ENCODE measurements at regions not wholly inside any gene's neighbourhood (a gene's known extent, or its start where the extent isn't known, plus 50 kb on each side); places are given as distances from the start of the nearest gene placed in this dataset.
A peak's percentile ranks its signal among the peaks of the same experiment; 100 is the strongest.

- TF ChIP-seq IRF3 (IDR thresholded peaks at IDR 0.05; ENCODE audit: low read depth, low read length): no peak
- TF ChIP-seq NRF1 (IDR thresholded peaks at IDR 0.05; ENCODE audit: low read depth, low read length): no peak
- TF ChIP-seq RXRA (IDR thresholded peaks at IDR 0.05; ENCODE audit: borderline replicate concordance, low read depth): no peak
Measured at GRCh38 chr3:18097989-18098388, 327.1 kb downstream of the SATB1 start (continued).

DNA sequence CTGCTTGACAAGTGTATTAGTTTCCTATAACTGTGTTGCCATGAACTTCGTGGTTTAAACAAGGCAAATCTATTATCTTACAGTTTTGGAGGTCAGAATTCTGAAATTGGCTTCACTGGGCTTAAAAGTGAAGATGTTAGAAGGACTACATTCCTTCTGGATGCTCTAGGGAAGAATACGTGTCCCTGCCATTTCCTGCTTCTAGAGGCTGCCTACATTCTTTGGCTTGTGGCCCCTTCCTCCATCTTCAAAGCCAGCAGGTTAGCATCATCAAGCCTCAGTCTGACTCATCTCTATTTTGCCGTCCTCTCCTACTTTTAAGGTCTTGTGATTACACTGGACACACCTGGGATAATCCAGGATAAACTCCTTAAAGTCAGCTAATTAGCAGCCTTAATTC, 327.7 kb downstream of the SATB1 start:
- no peak for TF ChIP-seq RFX5 (IDR thresholded peaks at IDR 0.05; ENCODE audit: low read length)
- no peak for TF ChIP-seq SIN3A (IDR thresholded peaks at IDR 0.05; ENCODE audit: borderline replicate concordance, low read depth, low read length)
- no peak for TF ChIP-seq RCOR1 (IDR thresholded peaks at IDR 0.05; ENCODE audit: low read length)
- TF ChIP-seq RAD21 (IDR thresholded peaks at IDR 0.05; ENCODE audit: low read length): no peak
- no peak for TF ChIP-seq CHD2 (IDR thresholded peaks at IDR 0.05; ENCODE audit: low read length, partially characterized antibody)
- no peak for TF ChIP-seq POLR2AphosphoS5 (IDR thresholded peaks at IDR 0.05; ENCODE audit: low read depth, low read length)
- TF ChIP-seq EP300 (IDR thresholded peaks at IDR 0.05; ENCODE audit: borderline replicate concordance in 1 of 2, low read depth in 1 of 2, low read length in 1 of 2): no peak
- TF ChIP-seq EZH2phosphoT487 (IDR thresholded peaks at IDR 0.05; ENCODE audit: borderline replicate concordance, low read depth): no peak
- no peak for TF ChIP-seq JUND (IDR thresholded peaks at IDR 0.05)
- TF ChIP-seq, protein P1, sequence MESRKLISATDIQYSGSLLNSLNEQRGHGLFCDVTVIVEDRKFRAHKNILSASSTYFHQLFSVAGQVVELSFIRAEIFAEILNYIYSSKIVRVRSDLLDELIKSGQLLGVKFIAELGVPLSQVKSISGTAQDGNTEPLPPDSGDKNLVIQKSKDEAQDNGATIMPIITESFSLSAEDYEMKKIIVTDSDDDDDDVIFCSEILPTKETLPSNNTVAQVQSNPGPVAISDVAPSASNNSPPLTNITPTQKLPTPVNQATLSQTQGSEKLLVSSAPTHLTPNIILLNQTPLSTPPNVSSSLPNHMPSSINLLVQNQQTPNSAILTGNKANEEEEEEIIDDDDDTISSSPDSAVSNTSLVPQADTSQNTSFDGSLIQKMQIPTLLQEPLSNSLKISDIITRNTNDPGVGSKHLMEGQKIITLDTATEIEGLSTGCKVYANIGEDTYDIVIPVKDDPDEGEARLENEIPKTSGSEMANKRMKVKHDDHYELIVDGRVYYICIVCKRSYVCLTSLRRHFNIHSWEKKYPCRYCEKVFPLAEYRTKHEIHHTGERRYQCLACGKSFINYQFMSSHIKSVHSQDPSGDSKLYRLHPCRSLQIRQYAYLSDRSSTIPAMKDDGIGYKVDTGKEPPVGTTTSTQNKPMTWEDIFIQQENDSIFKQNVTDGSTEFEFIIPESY (IDR thresholded peaks at IDR 0.05; ENCODE audit: borderline replicate concordance, low read depth): no peak
- no peak for TF ChIP-seq PBX3 (IDR thresholded peaks at IDR 0.05)
- TF ChIP-seq GABPA (IDR thresholded peaks at IDR 0.05; ENCODE audit: low read depth): no peak
- TF ChIP-seq FOXJ3 (CRISPR knock-in tag; IDR thresholded peaks at IDR 0.05): no peak
- no peak for TF ChIP-seq NFIC (IDR thresholded peaks at IDR 0.05; ENCODE audit: borderline replicate concordance)
- TF ChIP-seq, protein P2, sequence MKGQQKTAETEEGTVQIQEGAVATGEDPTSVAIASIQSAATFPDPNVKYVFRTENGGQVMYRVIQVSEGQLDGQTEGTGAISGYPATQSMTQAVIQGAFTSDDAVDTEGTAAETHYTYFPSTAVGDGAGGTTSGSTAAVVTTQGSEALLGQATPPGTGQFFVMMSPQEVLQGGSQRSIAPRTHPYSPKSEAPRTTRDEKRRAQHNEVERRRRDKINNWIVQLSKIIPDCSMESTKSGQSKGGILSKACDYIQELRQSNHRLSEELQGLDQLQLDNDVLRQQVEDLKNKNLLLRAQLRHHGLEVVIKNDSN (IDR thresholded peaks at IDR 0.05; ENCODE audit: borderline replicate concordance, low read depth): no peak
- H3K4me2 ChIP-seq: no peak overlapping the region
- H3K4me3 ChIP-seq (ENCODE audit: low read depth in 2 of 2, low read length in 1 of 2): no peak overlapping the region
- no peaks in the 10 kb centered on the region for H3K9me2 ChIP-seq
- no peak overlapping the region for H3K9ac ChIP-seq
- H3F3A ChIP-seq (replicated peaks; ENCODE audit: insufficient read depth): peaks cover 24% of the 10 kb centered on the region
- POLR2A ChIA-PET: no interaction called here
- 91% methylated on average over 3 of the region's 3 CpGs for WGBS (ENCODE audit: low lambda C conversion rate)
- no peaks in the 10 kb centered on the region for H3K9me3 ChIP-seq
- H3K27me3 ChIP-seq (ENCODE audit: insufficient read depth): no peaks in the 10 kb centered on the region
- H3K79me2 ChIP-seq (ENCODE audit: insufficient read depth): no peaks in the 10 kb centered on the region
- H3K27ac ChIP-seq (ENCODE audit: low read depth in 2 of 2, low read length in 1 of 2): peak overlapping the region in 1 of 2 experiments; percentile 90; a peak in 1 of 4 replicates
- H4K20me1 ChIP-seq (ENCODE audit: insufficient read depth): no peaks in the 10 kb centered on the region
- peaks cover 3 to 9% of the 10 kb centered on the region in 2 experiments for H3K4me1 ChIP-seq (ENCODE audit: control insufficient read depth in 1 of 2, insufficient read depth in 2 of 2, low read depth in 1 of 2, low read length in 1 of 2)
- CTCF ChIA-PET: no interaction called here
- H2AFZ ChIP-seq (ENCODE audit: low read depth): no peak overlapping the region
- H3K36me3 ChIP-seq (replicated peaks in 1 of 2; ENCODE audit: control insufficient read depth in 1 of 2, insufficient read depth in 2 of 2, low read length in 1 of 2): no peaks in the 10 kb centered on the region
- DNase-seq: no peak

Data from SK-N-SH (cell line).